ENCODE measurements at regions not wholly inside any gene's neighbourhood (a gene's known extent, or its start where the extent isn't known, plus 50 kb on each side); places are given as distances from the start of the nearest gene placed in this dataset.
A peak's percentile ranks its signal among the peaks of the same experiment; 100 is the strongest.

DNA sequence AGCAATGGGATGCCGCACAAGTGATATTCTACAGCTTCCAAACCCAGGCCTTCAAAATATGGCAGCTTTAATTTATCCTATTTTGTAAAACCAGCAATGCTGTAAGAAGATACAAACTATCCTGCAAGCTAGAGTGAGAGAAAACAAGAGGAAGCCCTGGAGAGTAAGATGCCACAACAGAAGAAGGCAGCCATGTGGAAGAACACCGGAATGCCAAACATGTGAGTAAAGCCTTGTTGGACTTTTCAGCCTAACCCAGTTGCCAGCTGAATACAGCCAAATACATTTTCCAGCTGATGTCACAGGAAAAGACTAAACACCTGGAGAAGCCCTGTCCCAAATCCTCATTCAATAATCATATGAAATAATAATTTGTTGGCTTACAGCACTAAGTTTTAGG is 1115.1 kb upstream of the CADM2 start:
- Histone ChIP-seq H3K79me2 (ENCODE audit: low read length) (no peaks in the 10 kb centered on the region), H3K9me3 (replicated peaks; ENCODE audit: insufficient read depth, low read length) (no peaks in the 10 kb centered on the region), H3K9me2 (replicated peaks; ENCODE audit: insufficient read depth, low read length) (no peaks in the 10 kb centered on the region), H3K9ac (ENCODE audit: low read length) (no peak overlapping the region), H3K4me1 (ENCODE audit: low read length) (no peaks in the 10 kb centered on the region), H4K20me1 (ENCODE audit: insufficient read depth, low read length) (no peaks in the 10 kb centered on the region), H3K36me3 (replicated peaks; ENCODE audit: insufficient read depth, low read length) (no peaks in the 10 kb centered on the region; the same call in 1 of the 2 replicates), H3F3A (ENCODE audit: insufficient read depth, low read length) (no peaks in the 10 kb centered on the region), H3K4me3 (ENCODE audit: low read length) (no peak overlapping the region), H2AFZ (ENCODE audit: low read length) (no peak overlapping the region), H3K4me2 (ENCODE audit: low read depth, low read length) (no peak overlapping the region), H3K27ac (ENCODE audit: low read length) (no peak overlapping the region), H3K27me3 (replicated peaks; ENCODE audit: insufficient read depth, low read length) (no peaks in the 10 kb centered on the region)
- no peak for TF ChIP-seq EZH2 (optimal IDR thresholded peaks at IDR 0.05; ENCODE audit: low read depth, low read length)
- TF ChIP-seq, protein P1, sequence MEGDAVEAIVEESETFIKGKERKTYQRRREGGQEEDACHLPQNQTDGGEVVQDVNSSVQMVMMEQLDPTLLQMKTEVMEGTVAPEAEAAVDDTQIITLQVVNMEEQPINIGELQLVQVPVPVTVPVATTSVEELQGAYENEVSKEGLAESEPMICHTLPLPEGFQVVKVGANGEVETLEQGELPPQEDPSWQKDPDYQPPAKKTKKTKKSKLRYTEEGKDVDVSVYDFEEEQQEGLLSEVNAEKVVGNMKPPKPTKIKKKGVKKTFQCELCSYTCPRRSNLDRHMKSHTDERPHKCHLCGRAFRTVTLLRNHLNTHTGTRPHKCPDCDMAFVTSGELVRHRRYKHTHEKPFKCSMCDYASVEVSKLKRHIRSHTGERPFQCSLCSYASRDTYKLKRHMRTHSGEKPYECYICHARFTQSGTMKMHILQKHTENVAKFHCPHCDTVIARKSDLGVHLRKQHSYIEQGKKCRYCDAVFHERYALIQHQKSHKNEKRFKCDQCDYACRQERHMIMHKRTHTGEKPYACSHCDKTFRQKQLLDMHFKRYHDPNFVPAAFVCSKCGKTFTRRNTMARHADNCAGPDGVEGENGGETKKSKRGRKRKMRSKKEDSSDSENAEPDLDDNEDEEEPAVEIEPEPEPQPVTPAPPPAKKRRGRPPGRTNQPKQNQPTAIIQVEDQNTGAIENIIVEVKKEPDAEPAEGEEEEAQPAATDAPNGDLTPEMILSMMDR (IDR thresholded peaks at IDR 0.05; ENCODE audit: low read length): no peak
- TF ChIP-seq EZH2phosphoT487 (IDR thresholded peaks at IDR 0.05; ENCODE audit: low read length): no peak
- no peak for DNase-seq

DNA sequence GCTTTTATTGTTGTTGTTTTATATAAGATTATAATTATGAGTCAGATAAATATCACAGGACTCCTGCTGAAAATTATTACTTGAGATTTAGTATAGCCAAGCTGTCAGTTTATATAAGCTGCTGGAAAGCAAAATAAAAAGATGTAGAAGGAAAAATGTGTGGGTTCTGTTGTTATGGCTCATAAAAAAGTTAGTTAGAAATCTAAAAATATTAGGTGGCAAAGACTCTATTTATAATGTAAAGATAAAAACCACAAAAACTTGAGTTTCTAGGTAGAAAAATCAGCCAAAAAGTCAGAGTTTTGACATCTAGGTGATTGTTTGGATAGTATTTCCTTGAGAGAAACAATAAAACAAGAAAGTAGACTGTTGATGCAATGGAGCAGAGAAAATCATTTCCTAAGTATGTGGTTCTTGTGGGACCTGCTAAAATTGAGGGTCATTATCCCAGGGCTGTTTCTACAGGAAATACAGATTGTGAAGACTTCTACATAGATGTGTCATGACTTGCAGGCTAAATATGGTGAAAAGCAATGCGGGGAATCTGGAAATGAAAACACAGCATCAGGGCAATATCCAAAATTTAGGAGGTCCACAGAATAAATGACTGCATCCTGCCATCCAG is 1109.6 kb upstream of the CADM2 start:
- TF ChIP-seq EZH2phosphoT487 (IDR thresholded peaks at IDR 0.05; ENCODE audit: low read length) (no peak), EZH2 (optimal IDR thresholded peaks at IDR 0.05; ENCODE audit: low read depth, low read length) (no peak)
- TF ChIP-seq, protein P1 (IDR thresholded peaks at IDR 0.05; ENCODE audit: low read length): no peak
- Histone ChIP-seq H3K9ac (ENCODE audit: low read length) (no peak overlapping the region), H3K4me2 (ENCODE audit: low read depth, low read length) (no peak overlapping the region), H3K4me1 (ENCODE audit: low read length) (no peaks in the 10 kb centered on the region), H3K27me3 (replicated peaks; ENCODE audit: insufficient read depth, low read length) (no peaks in the 10 kb centered on the region), H3K79me2 (ENCODE audit: low read length) (no peaks in the 10 kb centered on the region), H3K27ac (ENCODE audit: low read length) (no peak overlapping the region), H4K20me1 (ENCODE audit: insufficient read depth, low read length) (no peaks in the 10 kb centered on the region), H2AFZ (ENCODE audit: low read length) (no peak overlapping the region), H3K36me3 (replicated peaks; ENCODE audit: insufficient read depth, low read length) (no peaks in the 10 kb centered on the region), H3K4me3 (ENCODE audit: low read length) (no peak overlapping the region), H3K9me2 (replicated peaks; ENCODE audit: insufficient read depth, low read length) (no peaks in the 10 kb centered on the region), H3F3A (ENCODE audit: insufficient read depth, low read length) (no peaks in the 10 kb centered on the region), H3K9me3 (replicated peaks; ENCODE audit: insufficient read depth, low read length) (no peaks in the 10 kb centered on the region)
- no peak for DNase-seq

DNA sequence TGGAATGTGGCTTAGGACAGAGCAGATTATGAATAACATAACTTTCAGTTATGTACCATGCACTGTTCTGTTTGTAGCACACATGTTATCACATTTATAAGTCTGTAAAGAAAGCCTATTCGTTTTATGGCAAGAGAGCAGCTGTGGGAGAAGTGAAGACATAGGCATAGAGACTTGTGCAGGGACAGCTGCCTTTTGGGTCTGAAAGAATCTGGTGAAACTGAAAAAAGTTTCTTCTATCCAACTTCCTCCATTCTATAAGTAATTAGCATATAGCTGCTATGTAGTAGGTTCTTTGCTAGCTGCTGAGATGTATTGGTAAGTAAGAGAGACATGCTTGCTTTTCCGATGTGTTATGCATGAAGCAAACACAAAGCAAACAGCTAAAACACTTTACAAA is 1095.4 kb upstream of the CADM2 start:
- TF ChIP-seq, protein P1 (IDR thresholded peaks at IDR 0.05; ENCODE audit: low read length): no peak
- TF ChIP-seq EZH2 (optimal IDR thresholded peaks at IDR 0.05; ENCODE audit: low read depth, low read length) (no peak), EZH2phosphoT487 (IDR thresholded peaks at IDR 0.05; ENCODE audit: low read length) (no peak)
- no peak overlapping the region for H3K4me3 ChIP-seq (ENCODE audit: low read length)
- H3F3A ChIP-seq (ENCODE audit: insufficient read depth, low read length): 0 out of 2 replicates have a peak, but pooled peaks cover 6% of the 10 kb centered on the region
- H3K4me2 ChIP-seq (ENCODE audit: low read depth, low read length): no peak overlapping the region
- H3K79me2 ChIP-seq (ENCODE audit: low read length): no peaks in the 10 kb centered on the region
- no peaks in the 10 kb centered on the region for H3K27me3 ChIP-seq (replicated peaks; ENCODE audit: insufficient read depth, low read length)
- H3K36me3 ChIP-seq (replicated peaks; ENCODE audit: insufficient read depth, low read length): no peaks in the 10 kb centered on the region
- H3K9me3 ChIP-seq (replicated peaks; ENCODE audit: insufficient read depth, low read length): no peaks in the 10 kb centered on the region
- H3K9ac ChIP-seq (ENCODE audit: low read length): no peak overlapping the region
- H2AFZ ChIP-seq (ENCODE audit: low read length): no peak overlapping the region
- H3K4me1 ChIP-seq (ENCODE audit: low read length): 0 out of 2 replicates have a peak, but pooled peaks cover 1% of the 10 kb centered on the region
- no peak overlapping the region for H3K27ac ChIP-seq (ENCODE audit: low read length)
- H3K9me2 ChIP-seq (replicated peaks; ENCODE audit: insufficient read depth, low read length): no peaks in the 10 kb centered on the region
- no peaks in the 10 kb centered on the region for H4K20me1 ChIP-seq (ENCODE audit: insufficient read depth, low read length)
- DNase-seq: peak; percentile 49
